Adrenal gland (tissue), 5 donors: ENCODE measurements at regions not wholly inside any gene's neighbourhood (a gene's known extent, or its start where the extent isn't known, plus 50 kb on each side); places are given as distances from the start of the nearest gene placed in this dataset.

Source experiments
- POLR2A ChIP-seq, 2 donors: fragments of 450-650 bp; IDR thresholded peaks; one replicate each; pipeline ENCODE4 v1.6.1; 2017; ENCODE audit warnings: antibody characterized with exemption in 2 of 2, mild to moderate bottlenecking in 2 of 2, moderate library complexity in 1 of 2
- TF ChIP-seq, protein P1 (sequence below), 6 experiments: fragments of 450-650 bp in 4 of 6; fragments of 200-600 bp in 2 of 6; sonication (generic) in 1 of 6; IDR thresholded peaks; 1 replicate in 5 of 6; 2 replicates in 1 of 6; pipeline versions ENCODE4 v1.5.1 to v1.8.0; 2016 to 2021; ENCODE audit warnings: antibody characterized with exemption in 6 of 6, mild to moderate bottlenecking in 2 of 6, moderate library complexity in 1 of 6
- donor health status: DM: no; HTN: no; CAD: no.

DNA sequence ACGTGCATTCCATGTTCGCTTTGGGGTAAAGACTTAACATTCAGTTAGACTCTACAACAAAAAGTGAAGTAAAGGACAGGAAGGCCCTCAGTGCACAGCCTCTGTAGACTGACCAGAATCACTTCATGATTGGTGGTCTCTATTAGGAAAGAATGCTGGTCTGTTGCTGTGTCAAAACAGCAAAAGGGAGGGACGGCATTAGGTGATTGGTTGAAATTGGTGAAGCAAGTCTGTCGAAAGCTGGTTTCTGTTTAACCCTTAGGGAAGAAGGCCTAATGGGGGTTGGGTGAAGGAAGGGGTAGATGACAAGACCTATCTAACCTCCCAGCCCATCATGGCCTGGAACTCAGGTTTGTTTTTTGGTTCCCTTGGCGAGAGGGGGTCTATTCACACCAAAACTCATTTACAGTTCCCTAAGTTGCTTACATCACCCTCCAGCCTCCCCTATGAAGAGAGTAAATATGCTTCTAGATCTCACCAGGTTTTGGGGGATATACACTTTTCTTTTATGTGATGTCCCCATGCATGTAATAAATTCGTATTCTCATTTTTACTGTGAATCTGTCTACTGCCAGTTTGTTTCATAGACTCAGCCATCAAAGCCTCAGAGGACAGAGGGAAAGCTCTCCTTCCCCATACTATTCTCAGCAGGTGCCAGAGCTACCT lies 65.6 kb downstream of the TMEM17 start:
- TF ChIP-seq, protein P1, sequence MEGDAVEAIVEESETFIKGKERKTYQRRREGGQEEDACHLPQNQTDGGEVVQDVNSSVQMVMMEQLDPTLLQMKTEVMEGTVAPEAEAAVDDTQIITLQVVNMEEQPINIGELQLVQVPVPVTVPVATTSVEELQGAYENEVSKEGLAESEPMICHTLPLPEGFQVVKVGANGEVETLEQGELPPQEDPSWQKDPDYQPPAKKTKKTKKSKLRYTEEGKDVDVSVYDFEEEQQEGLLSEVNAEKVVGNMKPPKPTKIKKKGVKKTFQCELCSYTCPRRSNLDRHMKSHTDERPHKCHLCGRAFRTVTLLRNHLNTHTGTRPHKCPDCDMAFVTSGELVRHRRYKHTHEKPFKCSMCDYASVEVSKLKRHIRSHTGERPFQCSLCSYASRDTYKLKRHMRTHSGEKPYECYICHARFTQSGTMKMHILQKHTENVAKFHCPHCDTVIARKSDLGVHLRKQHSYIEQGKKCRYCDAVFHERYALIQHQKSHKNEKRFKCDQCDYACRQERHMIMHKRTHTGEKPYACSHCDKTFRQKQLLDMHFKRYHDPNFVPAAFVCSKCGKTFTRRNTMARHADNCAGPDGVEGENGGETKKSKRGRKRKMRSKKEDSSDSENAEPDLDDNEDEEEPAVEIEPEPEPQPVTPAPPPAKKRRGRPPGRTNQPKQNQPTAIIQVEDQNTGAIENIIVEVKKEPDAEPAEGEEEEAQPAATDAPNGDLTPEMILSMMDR (IDR thresholded peaks at IDR 0.05), result no peak
- no peak for TF ChIP-seq POLR2A (IDR thresholded peaks at IDR 0.05)
